GM12875 (cell line): ENCODE measurements at regions not wholly inside any gene's neighbourhood (a gene's known extent, or its start where the extent isn't known, plus 50 kb on each side); places are given as distances from the start of the nearest gene placed in this dataset.

Experiments
- H3K4me3 ChIP-seq: one replicate; pipeline ENCODE4 v1.5.1; 2011; ENCODE audit warnings: low read depth, low read length, control low read depth
- CTCF ChIP-seq: IDR thresholded peaks from 2 replicates; pipeline ENCODE4 v1.5.1; 2011; ENCODE audit warnings: low read depth, mild to moderate bottlenecking, control low read depth, inconsistent platforms, low read length, moderate library complexity, borderline replicate concordance; ENCODE audit not compliant: insufficient read depth

DNA sequence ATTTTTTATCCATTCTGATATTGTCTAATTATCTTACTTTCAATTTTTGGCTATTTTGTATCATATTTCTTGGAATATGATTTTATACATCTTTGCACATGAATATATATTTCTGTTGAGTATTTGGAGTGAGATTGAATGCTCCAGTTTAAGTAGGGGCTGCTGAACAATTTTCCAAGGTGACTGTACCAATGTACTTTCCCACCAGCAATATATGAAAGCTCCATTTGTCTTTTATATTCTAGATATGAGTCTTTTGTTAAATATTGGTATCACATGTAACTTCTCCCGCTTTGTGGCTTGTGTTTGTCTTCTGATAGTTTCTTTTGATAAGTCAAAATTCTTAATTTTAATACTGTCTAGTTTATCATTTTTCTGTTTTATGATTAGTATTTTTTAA lies 144.6 kb upstream of the MDFIC start:
- TF ChIP-seq CTCF: no peak
- no peak overlapping the region for H3K4me3 ChIP-seq

GRCh38 chr7:114783508-114783907 lies 138.4 kb upstream of the MDFIC start:
- TF ChIP-seq CTCF: no peak
- no peak overlapping the region for H3K4me3 ChIP-seq

GRCh38 chr7:114784177-114784576 lies 137.7 kb upstream of the MDFIC start:
- H3K4me3 ChIP-seq: no peak overlapping the region
- TF ChIP-seq CTCF: no peak

GRCh38 chr7:114784746-114785145 lies 137.1 kb upstream of the MDFIC start:
- H3K4me3 ChIP-seq: no peak overlapping the region
- no peak for TF ChIP-seq CTCF

- H3K4me3 ChIP-seq: no peak overlapping the region
- TF ChIP-seq CTCF: no peak
Measured at GRCh38 chr7:114785496-114785895, 136.4 kb upstream of the MDFIC start.

- no peak overlapping the region for H3K4me3 ChIP-seq
- no peak for TF ChIP-seq CTCF
Measured at GRCh38 chr7:114786455-114786854, 135.4 kb upstream of the MDFIC start.

- no peak for TF ChIP-seq CTCF
- no peak overlapping the region for H3K4me3 ChIP-seq
Measured at GRCh38 chr7:114787556-114787955, 134.3 kb upstream of the MDFIC start.
